ENCODE measurements at regions not wholly inside any gene's neighbourhood (a gene's known extent, or its start where the extent isn't known, plus 50 kb on each side); places are given as distances from the start of the nearest gene placed in this dataset.
A peak's percentile ranks its signal among the peaks of the same experiment; 100 is the strongest.

DNA sequence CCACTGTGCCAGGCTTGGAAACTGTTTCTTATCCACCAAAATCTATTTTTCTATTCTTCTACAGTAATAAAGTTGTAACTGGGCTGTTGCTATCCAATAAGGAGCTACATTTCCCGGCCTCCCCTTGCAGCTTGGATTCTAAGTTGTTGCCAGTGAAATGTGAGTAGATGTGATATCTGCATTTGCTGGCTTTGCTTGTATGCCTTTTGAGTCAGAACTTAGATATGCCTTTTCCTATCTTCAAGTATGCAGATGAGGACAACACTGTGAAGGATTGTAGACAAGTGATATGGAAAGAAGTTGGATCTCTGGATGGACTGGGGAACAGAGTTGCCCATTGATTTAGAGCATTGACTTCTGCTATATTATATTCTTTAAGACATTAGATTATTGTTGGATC, 236.9 kb downstream of the REEP3 start:
- H3K4me3 ChIP-seq (ENCODE audit: low read depth, low read length): no peak overlapping the region
- TF ChIP-seq, protein P1, sequence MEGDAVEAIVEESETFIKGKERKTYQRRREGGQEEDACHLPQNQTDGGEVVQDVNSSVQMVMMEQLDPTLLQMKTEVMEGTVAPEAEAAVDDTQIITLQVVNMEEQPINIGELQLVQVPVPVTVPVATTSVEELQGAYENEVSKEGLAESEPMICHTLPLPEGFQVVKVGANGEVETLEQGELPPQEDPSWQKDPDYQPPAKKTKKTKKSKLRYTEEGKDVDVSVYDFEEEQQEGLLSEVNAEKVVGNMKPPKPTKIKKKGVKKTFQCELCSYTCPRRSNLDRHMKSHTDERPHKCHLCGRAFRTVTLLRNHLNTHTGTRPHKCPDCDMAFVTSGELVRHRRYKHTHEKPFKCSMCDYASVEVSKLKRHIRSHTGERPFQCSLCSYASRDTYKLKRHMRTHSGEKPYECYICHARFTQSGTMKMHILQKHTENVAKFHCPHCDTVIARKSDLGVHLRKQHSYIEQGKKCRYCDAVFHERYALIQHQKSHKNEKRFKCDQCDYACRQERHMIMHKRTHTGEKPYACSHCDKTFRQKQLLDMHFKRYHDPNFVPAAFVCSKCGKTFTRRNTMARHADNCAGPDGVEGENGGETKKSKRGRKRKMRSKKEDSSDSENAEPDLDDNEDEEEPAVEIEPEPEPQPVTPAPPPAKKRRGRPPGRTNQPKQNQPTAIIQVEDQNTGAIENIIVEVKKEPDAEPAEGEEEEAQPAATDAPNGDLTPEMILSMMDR (conservative IDR thresholded peaks at IDR 0.05; ENCODE audit: low read depth, low read length): no peak
- no peak for DNase-seq (ENCODE audit: low read depth)

DNA sequence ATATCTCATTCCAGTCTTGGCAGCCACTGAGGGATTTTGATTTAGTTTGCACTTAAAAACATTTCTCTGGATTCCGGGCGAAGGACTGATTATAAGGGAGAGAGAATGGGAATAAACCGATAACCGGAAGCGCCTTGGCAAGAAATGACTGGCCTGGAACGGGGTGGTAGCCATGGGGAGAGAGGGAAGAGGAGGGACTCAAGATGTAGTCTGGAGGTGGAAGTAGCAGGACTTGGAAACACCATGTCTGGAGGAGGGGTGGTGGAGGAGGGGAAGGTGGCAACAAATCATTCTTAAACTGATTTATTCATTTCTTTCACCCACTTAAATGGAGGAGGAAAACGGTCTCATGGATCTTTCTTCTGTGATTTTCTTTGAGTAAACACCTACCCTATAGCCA, 238.1 kb downstream of the REEP3 start:
- TF ChIP-seq, protein P1 (conservative IDR thresholded peaks at IDR 0.05; ENCODE audit: low read depth, low read length): no peak
- DNase-seq (ENCODE audit: low read depth): no peak
- no peak overlapping the region for H3K4me3 ChIP-seq (ENCODE audit: low read depth, low read length)

- no peak overlapping the region for H3K4me3 ChIP-seq (ENCODE audit: low read depth, low read length)
- no peak for DNase-seq (ENCODE audit: low read depth)
- TF ChIP-seq, protein P1 (conservative IDR thresholded peaks at IDR 0.05; ENCODE audit: low read depth, low read length): no peak
Observed at GRCh38 chr10:63760034-63760707, 239.0 kb downstream of the REEP3 start.

GRCh38 chr10:63760708-63761047, 239.5 kb downstream of the REEP3 start:
- TF ChIP-seq, protein P1 (conservative IDR thresholded peaks at IDR 0.05; ENCODE audit: low read depth, low read length): no peak
- no peak for DNase-seq (ENCODE audit: low read depth)
- no peak overlapping the region for H3K4me3 ChIP-seq (ENCODE audit: low read depth, low read length)

GRCh38 chr10:63761243-63761642, 240.0 kb downstream of the REEP3 start:
- TF ChIP-seq, protein P1 (conservative IDR thresholded peaks at IDR 0.05; ENCODE audit: low read depth, low read length): no peak
- no peak overlapping the region for H3K4me3 ChIP-seq (ENCODE audit: low read depth, low read length)
- no peak for DNase-seq (ENCODE audit: low read depth)

GRCh38 chr10:63763744-63764143, 242.5 kb downstream of the REEP3 start:
- no peak for DNase-seq (ENCODE audit: low read depth)
- TF ChIP-seq, protein P1 (conservative IDR thresholded peaks at IDR 0.05; ENCODE audit: low read depth, low read length): no peak
- no peak overlapping the region for H3K4me3 ChIP-seq (ENCODE audit: low read depth, low read length)

DNA sequence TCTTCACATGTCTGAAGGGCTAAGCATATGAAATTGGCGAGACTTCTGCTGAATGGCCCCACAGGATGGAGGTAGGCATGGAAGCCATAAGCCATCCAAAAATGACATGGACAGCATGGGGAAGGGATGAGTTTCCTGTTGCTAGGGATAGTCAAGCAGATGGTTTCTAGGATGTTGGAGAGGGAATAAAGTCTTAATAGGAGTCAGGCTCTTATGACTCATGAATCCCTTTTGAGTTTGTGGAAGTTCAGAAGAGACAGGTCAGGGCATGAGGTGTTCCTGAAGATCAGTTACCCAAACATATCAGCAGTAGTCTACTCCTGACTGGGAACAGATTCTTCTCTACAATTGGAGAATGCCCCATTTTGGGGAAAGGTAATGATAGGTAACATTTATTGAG, 243.9 kb downstream of the REEP3 start:
- TF ChIP-seq, protein P1 (conservative IDR thresholded peaks at IDR 0.05; ENCODE audit: low read depth, low read length): no peak
- DNase-seq (ENCODE audit: low read depth): peak; percentile 29
- H3K4me3 ChIP-seq (ENCODE audit: low read depth, low read length): no peak overlapping the region

Data from epithelial cell of proximal tubule (primary cell).